ENCODE measurements at regions not wholly inside any gene's neighbourhood (a gene's known extent, or its start where the extent isn't known, plus 50 kb on each side); places are given as distances from the start of the nearest gene placed in this dataset.

DNA sequence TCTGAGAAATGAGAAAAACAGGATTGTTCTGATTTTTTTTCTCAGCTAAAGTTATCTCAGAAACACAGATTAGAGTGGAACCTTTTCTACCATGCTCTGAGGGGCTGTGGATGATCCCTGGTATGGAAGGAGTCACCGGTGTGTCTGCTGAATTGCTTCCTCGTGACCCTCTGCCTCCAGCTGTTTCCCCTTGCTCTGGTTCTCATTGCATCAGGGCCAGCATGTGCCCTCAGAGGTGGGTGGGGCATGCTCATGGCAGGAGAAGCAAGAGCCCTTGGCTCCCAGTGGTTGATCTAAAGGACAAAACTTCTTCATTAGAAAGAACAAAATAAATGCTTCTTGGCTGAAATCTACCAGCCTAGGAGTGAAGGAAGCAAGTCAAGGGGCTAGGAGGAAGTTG is 183.2 kb upstream of the HMCN1 start:
- Histone ChIP-seq H2AFZ (ENCODE audit: insufficient read depth, low read length, poor library complexity) (no peak overlapping the region), H3K23ac (ENCODE audit: low read length) (no peak overlapping the region), H3K4me1 (ENCODE audit: control insufficient read depth in 1 of 2, insufficient read depth in 2 of 2, low read length in 2 of 2) (peaks cover 0 to 2% of the 10 kb centered on the region in 2 experiments), H2AK5ac (ENCODE audit: low read length) (no peak overlapping the region), H3K27me3 (ENCODE audit: insufficient read depth, low read length) (no peaks in the 10 kb centered on the region), H2BK12ac (ENCODE audit: low read length) (peak overlapping the region; percentile 33), H3K4ac (ENCODE audit: low read depth, low read length) (no peak overlapping the region), H2BK5ac (ENCODE audit: low read depth, low read length, poor library complexity) (peak overlapping the region; percentile 29), H2BK120ac (ENCODE audit: insufficient read depth, low read length, poor library complexity) (peak overlapping the region; percentile 88), H4K12ac (ENCODE audit: low read depth, low read length) (no peak overlapping the region), H3K14ac (ENCODE audit: low read length) (peak overlapping the region; percentile 50), H3K36me3 (ENCODE audit: control insufficient read depth in 1 of 2, insufficient read depth in 2 of 2, low read length in 2 of 2) (no peaks in the 10 kb centered on the region), H4K8ac (ENCODE audit: low read depth, low read length) (no peak overlapping the region), H3K27ac (ENCODE audit: low read depth, low read length) (no peak overlapping the region), H3K4me3 (ENCODE audit: low read depth, low read length) (no peak overlapping the region), H3K18ac (ENCODE audit: low read length) (peak overlapping the region; percentile 16), H4K91ac (ENCODE audit: low read depth, low read length) (peak overlapping the region; percentile 66), H3K79me1 (ENCODE audit: low read length) (peaks cover 25% of the 10 kb centered on the region), H3K9me3 (ENCODE audit: insufficient read depth, low read depth, low read length) (no peaks in the 10 kb centered on the region), H3K9ac (ENCODE audit: low read length) (no peak overlapping the region), H3K79me2 (ENCODE audit: control insufficient read depth, insufficient read depth, low read length, poor library complexity) (no peaks in the 10 kb centered on the region), H3K4me2 (ENCODE audit: low read length) (no peak overlapping the region)
- WGBS (ENCODE audit: extremely low coverage, insufficient coverage, insufficient read length) = no CpG with 5 or more reads among the region's 2 CpGs
- peak; percentile 75 to 81 for DNase-seq

DNA sequence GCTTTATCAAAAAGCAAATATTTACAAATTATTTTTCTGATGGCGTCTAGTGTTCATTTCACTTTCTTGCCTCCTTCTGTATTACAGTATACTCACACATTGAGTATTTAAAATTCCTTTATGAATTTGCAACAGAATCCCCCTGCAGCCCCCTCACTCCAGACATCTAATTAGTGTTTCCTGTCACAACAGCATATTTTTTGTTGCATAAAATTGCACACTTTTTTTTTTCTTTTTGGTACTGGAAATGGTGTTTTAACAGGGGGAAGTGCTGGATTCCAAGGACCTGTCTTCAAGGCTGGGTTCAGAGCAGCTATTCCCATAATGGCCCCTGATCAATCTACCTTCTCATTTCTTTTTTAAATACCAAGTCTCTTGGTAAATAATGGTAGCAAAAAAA is 184.3 kb upstream of the HMCN1 start:
- Histone ChIP-seq H3K23ac (ENCODE audit: low read length) (no peak overlapping the region), H3K14ac (ENCODE audit: low read length) (no peak overlapping the region)
- no CpG with 5 or more reads among the region's 1 CpG for WGBS (ENCODE audit: extremely low coverage, insufficient coverage, insufficient read length)

GRCh38 chr1:185546029-185546428 is 188.2 kb upstream of the HMCN1 start:
- Histone ChIP-seq H2BK5ac (ENCODE audit: low read depth, low read length, poor library complexity) (peak overlapping the region; percentile 45), H2AFZ (ENCODE audit: insufficient read depth, low read length, poor library complexity) (no peak overlapping the region), H3K4me3 (ENCODE audit: low read depth, low read length) (no peak overlapping the region), H3K79me1 (ENCODE audit: low read length) (peaks cover 29% of the 10 kb centered on the region), H3K14ac (ENCODE audit: low read length) (peak overlapping the region; percentile 1), H2AK5ac (ENCODE audit: low read length) (peak overlapping the region; percentile 5), H3K23ac (ENCODE audit: low read length) (peak overlapping the region; percentile 48), H3K18ac (ENCODE audit: low read length) (no peak overlapping the region), H3K4me1 (ENCODE audit: control insufficient read depth in 1 of 2, insufficient read depth in 2 of 2, low read length in 2 of 2) (peaks cover 8 to 12% of the 10 kb centered on the region in 2 experiments), H4K8ac (ENCODE audit: low read depth, low read length) (no peak overlapping the region), H3K4ac (ENCODE audit: low read depth, low read length) (no peak overlapping the region), H3K79me2 (ENCODE audit: control insufficient read depth, insufficient read depth, low read length, poor library complexity) (peaks cover 5% of the 10 kb centered on the region), H2BK120ac (ENCODE audit: insufficient read depth, low read length, poor library complexity) (peak overlapping the region; percentile 23), H4K91ac (ENCODE audit: low read depth, low read length) (peak overlapping the region; percentile 67), H3K4me2 (ENCODE audit: low read length) (no peak overlapping the region), H4K12ac (ENCODE audit: low read depth, low read length) (no peak overlapping the region), H3K9ac (ENCODE audit: low read length) (no peak overlapping the region), H3K9me3 (ENCODE audit: insufficient read depth, low read depth, low read length) (no peaks in the 10 kb centered on the region), H3K27ac (ENCODE audit: low read depth, low read length) (no peak overlapping the region), H3K27me3 (ENCODE audit: insufficient read depth, low read length) (no peaks in the 10 kb centered on the region), H2BK12ac (ENCODE audit: low read length) (peak overlapping the region; percentile 39), H3K36me3 (ENCODE audit: control insufficient read depth in 1 of 2, insufficient read depth in 2 of 2, low read length in 2 of 2) (no peaks in the 10 kb centered on the region)
- DNase-seq = no peak
- no CpG with 5 or more reads among the region's 4 CpGs for WGBS (ENCODE audit: extremely low coverage, insufficient coverage, insufficient read length)

More for the DNA sequence above, 184.3 kb upstream of the HMCN1 start:
- no peak overlapping the region for H3K4ac ChIP-seq (ENCODE audit: low read depth, low read length)
- no peak overlapping the region for H3K4me2 ChIP-seq (ENCODE audit: low read length)
- H3K4me1 ChIP-seq (ENCODE audit: control insufficient read depth in 1 of 2, insufficient read depth in 2 of 2, low read length in 2 of 2) = peaks cover 0 to 2% of the 10 kb centered on the region in 2 experiments
- peaks cover 23% of the 10 kb centered on the region for H3K79me1 ChIP-seq (ENCODE audit: low read length)
- H3K27me3 ChIP-seq (ENCODE audit: insufficient read depth, low read length) = no peaks in the 10 kb centered on the region
- H2BK5ac ChIP-seq (ENCODE audit: low read depth, low read length, poor library complexity) = no peak overlapping the region
- H3K9me3 ChIP-seq (ENCODE audit: insufficient read depth, low read depth, low read length) = no peaks in the 10 kb centered on the region
- H4K12ac ChIP-seq (ENCODE audit: low read depth, low read length) = no peak overlapping the region
- no peaks in the 10 kb centered on the region for H3K36me3 ChIP-seq (ENCODE audit: control insufficient read depth in 1 of 2, insufficient read depth in 2 of 2, low read length in 2 of 2)
- H3K4me3 ChIP-seq (ENCODE audit: low read depth, low read length) = no peak overlapping the region
- no peak overlapping the region for H3K18ac ChIP-seq (ENCODE audit: low read length)
- no peak overlapping the region for H4K91ac ChIP-seq (ENCODE audit: low read depth, low read length)
- H2AK5ac ChIP-seq (ENCODE audit: low read length) = no peak overlapping the region
- H3K79me2 ChIP-seq (ENCODE audit: control insufficient read depth, insufficient read depth, low read length, poor library complexity) = no peaks in the 10 kb centered on the region
- DNase-seq = no peak
- no peak overlapping the region for H3K9ac ChIP-seq (ENCODE audit: low read length)
- H2BK12ac ChIP-seq (ENCODE audit: low read length) = no peak overlapping the region
- H2BK120ac ChIP-seq (ENCODE audit: insufficient read depth, low read length, poor library complexity) = no peak overlapping the region
- H4K8ac ChIP-seq (ENCODE audit: low read depth, low read length) = no peak overlapping the region
- no peak overlapping the region for H3K27ac ChIP-seq (ENCODE audit: low read depth, low read length)
- no peak overlapping the region for H2AFZ ChIP-seq (ENCODE audit: insufficient read depth, low read length, poor library complexity)

GRCh38 chr1:185541871-185542301 is 192.3 kb upstream of the HMCN1 start:
- Histone ChIP-seq H3K36me3 (ENCODE audit: control insufficient read depth in 1 of 2, insufficient read depth in 2 of 2, low read length in 2 of 2) (peaks cover 1 to 3% of the 10 kb centered on the region in 2 experiments), H4K8ac (ENCODE audit: low read depth, low read length) (no peak overlapping the region), H3K14ac (ENCODE audit: low read length) (no peak overlapping the region), H2AK5ac (ENCODE audit: low read length) (no peak overlapping the region), H3K79me2 (ENCODE audit: control insufficient read depth, insufficient read depth, low read length, poor library complexity) (peaks cover 8% of the 10 kb centered on the region), H3K27me3 (ENCODE audit: insufficient read depth, low read length) (no peaks in the 10 kb centered on the region), H3K23ac (ENCODE audit: low read length) (no peak overlapping the region), H3K18ac (ENCODE audit: low read length) (no peak overlapping the region), H3K4me2 (ENCODE audit: low read length) (no peak overlapping the region), H3K4me3 (ENCODE audit: low read depth, low read length) (no peak overlapping the region), H3K27ac (ENCODE audit: low read depth, low read length) (peak overlapping the region; percentile 97), H2AFZ (ENCODE audit: insufficient read depth, low read length, poor library complexity) (no peak overlapping the region), H2BK120ac (ENCODE audit: insufficient read depth, low read length, poor library complexity) (no peak overlapping the region), H3K79me1 (ENCODE audit: low read length) (peaks cover 29% of the 10 kb centered on the region), H2BK5ac (ENCODE audit: low read depth, low read length, poor library complexity) (peak overlapping the region; percentile 96), H4K12ac (ENCODE audit: low read depth, low read length) (no peak overlapping the region), H3K9me3 (ENCODE audit: insufficient read depth, low read depth, low read length) (no peaks in the 10 kb centered on the region), H3K4ac (ENCODE audit: low read depth, low read length) (no peak overlapping the region), H2BK12ac (ENCODE audit: low read length) (no peak overlapping the region), H3K4me1 (ENCODE audit: control insufficient read depth in 1 of 2, insufficient read depth in 2 of 2, low read length in 2 of 2) (peaks cover 10 to 11% of the 10 kb centered on the region in 2 experiments), H4K91ac (ENCODE audit: low read depth, low read length) (no peak overlapping the region), H3K9ac (ENCODE audit: low read length) (no peak overlapping the region)
- DNase-seq = peak in 1 of 2 donors; percentile 46
- WGBS (ENCODE audit: extremely low coverage, insufficient coverage, insufficient read length) = no CpG with 5 or more reads among the region's 1 CpG
